IPS-NIHi7 (cell line): ENCODE measurements at regions not wholly inside any gene's neighbourhood (a gene's known extent, or its start where the extent isn't known, plus 50 kb on each side); places are given as distances from the start of the nearest gene placed in this dataset.

Source experiments
- DNase-seq: peaks from one replicate; pipeline ENCODE4 v3.0.0; 2012; ENCODE audit warnings: mixed read lengths; ENCODE audit errors: extremely low spot score

GRCh38 chr20:52267418-52267817, 75.8 kb upstream of the ZFP64 start:
- DNase-seq, result no peak

- no peak for DNase-seq
These were observed 72.2 kb upstream of the ZFP64 start for GRCh38 chr20:52263757-52264156.

GRCh38 chr20:52261792-52262191, 70.2 kb upstream of the ZFP64 start:
- DNase-seq, result no peak

- DNase-seq, result no peak
These were observed 67.7 kb upstream of the ZFP64 start for GRCh38 chr20:52259295-52259694.

- no peak for DNase-seq
These were observed 64.9 kb upstream of the ZFP64 start for GRCh38 chr20:52256454-52256853.

- no peak for DNase-seq
These were observed 61.1 kb upstream of the ZFP64 start for GRCh38 chr20:52252664-52253063.

- DNase-seq, result no peak
These were observed 60.2 kb upstream of the ZFP64 start for GRCh38 chr20:52251827-52252226.

- DNase-seq, result no peak
These were observed 59.6 kb upstream of the ZFP64 start for GRCh38 chr20:52251136-52251700.

- DNase-seq, result no peak
These were observed 56.0 kb upstream of the ZFP64 start for GRCh38 chr20:52247548-52247947.

- no peak for DNase-seq
These were observed 54.8 kb upstream of the ZFP64 start for GRCh38 chr20:52246366-52246765.

GRCh38 chr20:52244702-52245101, 53.1 kb upstream of the ZFP64 start:
- DNase-seq, result no peak

GRCh38 chr20:52242237-52243230, 51.0 kb upstream of the ZFP64 start:
- no peak for DNase-seq
